Glomerular visceral epithelial cell (primary cell): ENCODE measurements at regions not wholly inside any gene's neighbourhood (a gene's known extent, or its start where the extent isn't known, plus 50 kb on each side); places are given as distances from the start of the nearest gene placed in this dataset.
"Not testable (repeated sequence)": the region's sequence is repeated elsewhere in the genome, so short reads cannot be mapped to it uniquely, and the experiment has no call there.

Source experiments
- DNase-seq: peaks from one replicate; pipeline ENCODE4 v3.0.0-alpha.2; 2016; ENCODE audit errors: extremely low spot score

DNA sequence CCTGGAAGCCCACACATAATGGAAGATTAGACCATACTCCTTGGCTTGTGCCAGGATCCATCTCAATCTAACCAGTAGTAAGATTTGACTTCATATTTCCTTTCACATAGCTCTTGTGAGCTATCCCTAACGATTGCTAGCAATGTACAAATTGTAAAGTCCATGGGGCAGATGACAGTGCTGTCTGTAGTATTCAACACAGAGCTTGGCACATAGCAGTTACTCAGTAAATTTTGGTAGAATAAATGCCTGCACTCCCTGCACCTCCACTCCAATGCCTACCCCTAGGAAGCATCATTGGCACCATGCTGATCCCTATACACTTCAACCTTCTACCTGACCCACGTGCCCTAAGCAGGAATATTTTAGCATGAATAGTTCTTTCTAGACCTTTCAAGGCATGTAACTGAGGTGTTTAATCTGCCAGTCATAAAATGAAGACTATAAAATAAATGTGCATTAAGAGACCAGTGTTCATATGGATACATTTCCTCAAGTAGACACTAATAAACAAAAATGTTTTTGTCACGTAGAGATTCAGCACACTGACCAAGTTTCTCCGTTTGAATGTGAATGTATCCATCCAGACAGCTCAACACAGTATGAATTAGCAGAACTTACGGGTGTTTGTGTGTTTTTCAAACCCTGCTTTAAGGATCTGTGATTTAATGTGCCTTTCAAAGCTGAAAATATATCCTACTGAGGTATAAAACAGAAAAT is 98.8 kb downstream of the BMP4 start:
- no peak for DNase-seq

DNA sequence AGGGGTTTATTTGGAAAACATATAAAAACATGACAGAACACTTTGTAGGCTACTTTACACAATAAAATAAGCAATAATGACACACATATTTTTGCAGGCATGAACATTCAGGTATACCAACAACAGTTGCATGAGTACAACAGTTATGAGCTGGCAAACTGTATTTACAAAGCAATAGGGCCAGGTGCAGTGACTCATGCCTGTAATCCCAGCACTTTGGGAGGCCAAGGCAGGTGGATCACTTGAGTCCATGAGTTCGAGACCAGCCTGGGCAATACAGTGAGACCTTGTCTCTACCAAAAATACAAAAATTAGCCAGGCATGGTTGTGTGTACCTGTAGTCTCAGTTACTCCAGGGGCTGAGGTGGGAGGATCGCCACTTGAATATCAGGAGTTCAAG is 101.1 kb downstream of the BMP4 start:
- no peak for DNase-seq

DNA sequence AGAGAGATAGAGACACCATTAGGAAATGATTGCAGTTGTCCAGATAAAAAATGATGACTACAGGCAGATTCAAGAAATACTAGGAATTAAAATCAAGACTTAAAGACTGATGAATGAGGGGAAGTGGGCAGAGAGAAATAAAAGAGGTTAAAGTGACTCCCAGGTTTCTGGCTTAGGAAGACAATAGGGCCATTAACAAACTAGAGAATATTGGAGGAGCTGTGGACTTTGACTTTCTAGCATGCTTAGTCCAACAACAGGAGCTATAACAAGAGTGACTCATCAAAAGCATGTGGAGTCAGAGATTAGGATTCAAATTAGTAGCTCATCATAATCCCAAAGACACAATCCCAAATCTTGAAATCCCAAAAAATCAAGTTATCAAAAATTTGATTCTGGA is 101.5 kb downstream of the BMP4 start:
- no peak for DNase-seq

DNA sequence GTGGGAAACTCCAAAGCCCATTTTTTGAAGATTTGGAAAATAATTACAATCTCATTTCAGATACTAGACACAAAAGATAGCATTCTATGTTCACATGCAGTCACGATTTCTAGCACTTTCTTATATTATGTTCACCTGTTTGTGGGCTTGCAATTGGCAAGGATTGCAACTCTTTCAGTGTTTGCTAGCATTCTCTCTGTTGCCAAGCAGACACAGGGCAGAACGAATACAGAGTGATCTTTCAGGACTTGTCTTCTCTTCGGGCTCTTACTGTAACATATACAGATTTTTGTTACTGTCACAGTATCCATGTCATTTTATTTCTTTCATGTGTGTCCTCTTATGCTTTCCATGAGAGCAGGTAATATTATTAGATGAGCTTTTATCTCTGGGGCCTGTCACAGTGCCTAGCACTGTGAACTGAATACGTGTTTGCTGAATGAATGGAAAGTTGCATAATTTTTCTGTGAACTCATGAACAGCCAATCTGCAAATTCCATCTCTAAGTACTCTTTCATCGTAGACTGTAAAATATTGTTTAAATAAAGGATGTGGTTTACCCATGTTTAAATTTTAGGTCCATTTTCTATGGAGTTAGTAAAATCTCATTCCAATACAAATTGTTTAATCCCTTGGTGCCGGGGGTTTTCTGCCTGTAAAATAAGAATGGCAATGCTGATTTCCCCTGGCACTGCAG is 105.1 kb downstream of the BMP4 start:
- no peak for DNase-seq

DNA sequence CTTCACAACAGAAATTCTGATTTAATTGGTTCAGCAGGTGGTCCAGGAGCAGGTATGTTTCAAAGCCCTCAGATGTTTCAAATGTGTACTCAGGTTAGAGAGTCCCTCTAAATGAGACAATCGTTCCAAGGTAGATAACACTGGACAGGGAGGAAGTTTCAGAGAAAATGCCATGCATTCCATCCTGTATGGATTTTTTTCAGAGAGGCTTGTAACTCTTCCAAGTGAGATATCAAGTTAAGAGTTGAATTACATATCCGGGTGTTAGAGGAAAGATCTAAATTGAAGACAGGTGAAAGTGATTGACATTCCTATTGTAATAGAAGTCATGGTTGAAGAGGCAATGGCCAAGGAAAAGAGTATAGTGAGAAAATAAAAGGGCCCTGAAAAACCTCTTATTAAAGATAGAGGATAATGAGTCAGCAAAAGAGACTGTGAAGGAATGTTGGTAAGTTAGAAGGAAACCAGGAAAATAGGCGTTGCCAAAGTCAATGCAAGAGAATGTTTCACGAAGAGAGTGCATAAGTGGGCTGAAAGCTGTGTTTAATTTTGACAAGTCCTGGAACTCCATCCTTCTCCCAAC is 105.8 kb downstream of the BMP4 start:
- DNase-seq: peak; percentile 56

DNA sequence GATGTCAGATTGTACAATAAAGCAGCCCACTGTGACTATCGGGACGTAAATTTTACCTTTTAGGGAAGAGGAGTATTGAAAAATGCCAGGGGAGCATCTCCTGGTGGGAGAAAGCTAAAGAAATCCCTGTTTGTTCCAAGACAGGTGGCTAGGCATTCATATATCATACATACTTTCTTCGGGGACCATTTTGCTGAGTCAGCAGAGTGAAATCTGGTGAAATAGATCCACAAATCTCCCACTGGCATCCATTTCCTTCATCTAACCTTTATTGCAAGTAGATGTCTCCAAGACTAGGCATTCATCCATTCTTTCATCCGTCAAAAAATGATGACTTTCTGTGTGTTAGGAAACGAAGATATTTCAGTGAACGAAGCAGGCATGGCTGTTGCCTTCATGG is 107.1 kb downstream of the BMP4 start:
- no peak for DNase-seq

DNA sequence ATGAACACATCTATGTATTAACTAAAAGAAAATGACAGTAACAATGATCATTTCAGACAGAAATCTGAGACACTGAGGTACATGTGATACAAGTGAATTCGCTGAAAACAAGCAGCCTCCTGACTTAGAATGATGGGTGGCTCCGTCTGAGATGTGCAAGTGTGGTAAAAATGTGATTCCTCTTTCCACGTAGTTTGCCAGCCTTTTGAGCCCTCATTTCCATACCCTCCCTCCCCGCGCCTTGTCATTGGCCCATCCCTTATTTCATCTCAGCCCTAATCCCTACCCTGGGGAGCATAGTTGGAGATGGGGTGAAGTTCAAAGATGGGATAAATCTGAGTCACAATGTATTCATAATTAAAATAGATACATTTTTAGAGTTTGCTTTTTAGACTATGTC is 107.8 kb downstream of the BMP4 start:
- no peak for DNase-seq

DNA sequence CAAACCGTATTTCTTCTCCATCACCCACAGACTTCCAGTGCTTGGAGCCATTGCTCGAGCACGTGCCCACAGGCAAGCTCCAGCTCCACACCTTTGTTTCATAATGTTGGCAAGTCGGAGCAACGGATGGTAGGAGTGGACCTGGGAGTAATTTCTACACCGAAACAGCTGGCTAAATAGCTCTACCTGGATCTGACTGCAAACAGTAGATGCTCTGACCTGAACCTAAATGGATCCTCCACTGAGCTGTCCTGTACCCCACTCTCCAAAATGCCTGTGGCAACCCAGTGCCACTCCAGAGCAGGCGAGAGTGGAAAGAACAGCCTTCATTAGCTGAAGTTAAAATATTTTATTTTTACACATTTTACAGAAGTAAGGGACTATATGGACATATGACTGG is 108.7 kb downstream of the BMP4 start:
- no peak for DNase-seq

DNA sequence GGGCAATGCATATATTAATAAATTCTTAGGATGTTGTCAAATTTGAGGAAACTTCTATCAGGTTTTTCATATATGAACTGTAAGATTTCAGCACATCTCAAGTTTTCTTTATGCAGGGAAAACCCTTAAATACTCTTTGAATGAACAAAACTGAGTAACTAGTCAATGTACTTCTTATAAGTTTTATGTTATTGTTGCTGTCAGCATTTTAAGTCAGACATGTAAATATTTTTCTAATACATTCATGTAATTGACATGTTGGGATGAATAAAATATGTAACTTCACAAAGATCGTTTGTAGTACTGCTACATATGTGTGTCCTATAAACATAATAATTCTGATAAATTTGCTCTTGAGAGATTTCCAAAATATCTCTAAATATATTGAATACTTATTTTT is 109.6 kb downstream of the BMP4 start:
- no peak for DNase-seq

DNA sequence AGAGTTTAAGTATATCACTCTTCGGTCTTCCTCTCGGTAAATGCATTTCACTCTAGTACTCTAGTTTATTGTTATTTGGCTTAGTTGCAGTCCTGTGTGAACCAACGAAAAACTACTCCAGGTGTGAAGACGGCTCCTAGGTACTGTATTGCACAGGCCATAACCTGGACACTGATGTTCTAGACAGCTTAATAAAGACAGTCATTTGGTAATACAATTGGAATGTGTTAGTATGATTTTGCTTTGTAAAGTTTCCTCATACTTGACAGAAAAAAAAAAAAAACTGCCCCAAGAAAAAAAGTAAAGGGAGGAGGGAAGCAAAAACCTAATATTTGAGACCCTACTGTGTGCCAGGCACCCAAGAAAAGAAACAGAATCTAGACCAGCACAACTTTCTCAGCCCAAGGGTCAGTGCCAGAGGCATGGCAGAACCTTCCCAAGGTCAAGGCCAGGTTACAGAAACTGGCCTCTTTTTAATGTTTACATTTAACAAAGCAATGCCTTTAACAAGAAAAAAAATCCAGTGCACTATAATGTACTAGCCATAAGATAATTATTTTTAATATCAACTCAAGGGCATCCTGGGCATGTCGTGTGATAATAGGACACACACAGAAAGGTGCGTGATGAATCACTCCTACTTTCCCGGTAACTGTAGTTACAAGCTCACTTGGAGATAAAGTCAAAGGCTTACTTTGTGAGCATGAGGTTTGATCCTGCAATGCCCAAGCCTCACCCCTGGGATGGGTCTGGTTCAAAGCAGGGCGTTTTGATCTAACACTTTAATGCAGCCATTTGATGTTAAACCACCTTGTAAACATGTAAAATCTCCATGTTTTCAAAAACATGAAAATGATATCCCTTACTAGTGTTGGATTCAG is 110.6 kb downstream of the BMP4 start:
- DNase-seq: no peak

DNA sequence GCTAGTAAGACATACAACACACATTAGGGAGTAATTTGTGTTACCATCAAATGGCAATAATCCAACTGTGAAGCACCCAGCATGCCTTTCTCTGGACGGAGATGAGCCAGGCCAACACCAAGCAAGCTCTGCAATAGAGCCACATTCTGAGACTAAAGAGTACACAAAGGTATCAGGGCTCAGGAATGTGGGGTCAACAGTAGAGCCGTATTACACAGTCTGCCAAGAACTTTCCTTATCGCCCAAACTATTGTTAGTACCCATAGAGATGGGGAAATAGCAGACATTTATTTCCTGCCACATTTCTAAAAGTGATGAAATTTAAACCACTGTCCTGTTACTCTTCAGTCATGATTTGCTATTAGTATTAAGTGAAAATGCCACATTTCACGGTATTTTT is 113.7 kb downstream of the BMP4 start:
- peak; percentile 67 for DNase-seq

DNA sequence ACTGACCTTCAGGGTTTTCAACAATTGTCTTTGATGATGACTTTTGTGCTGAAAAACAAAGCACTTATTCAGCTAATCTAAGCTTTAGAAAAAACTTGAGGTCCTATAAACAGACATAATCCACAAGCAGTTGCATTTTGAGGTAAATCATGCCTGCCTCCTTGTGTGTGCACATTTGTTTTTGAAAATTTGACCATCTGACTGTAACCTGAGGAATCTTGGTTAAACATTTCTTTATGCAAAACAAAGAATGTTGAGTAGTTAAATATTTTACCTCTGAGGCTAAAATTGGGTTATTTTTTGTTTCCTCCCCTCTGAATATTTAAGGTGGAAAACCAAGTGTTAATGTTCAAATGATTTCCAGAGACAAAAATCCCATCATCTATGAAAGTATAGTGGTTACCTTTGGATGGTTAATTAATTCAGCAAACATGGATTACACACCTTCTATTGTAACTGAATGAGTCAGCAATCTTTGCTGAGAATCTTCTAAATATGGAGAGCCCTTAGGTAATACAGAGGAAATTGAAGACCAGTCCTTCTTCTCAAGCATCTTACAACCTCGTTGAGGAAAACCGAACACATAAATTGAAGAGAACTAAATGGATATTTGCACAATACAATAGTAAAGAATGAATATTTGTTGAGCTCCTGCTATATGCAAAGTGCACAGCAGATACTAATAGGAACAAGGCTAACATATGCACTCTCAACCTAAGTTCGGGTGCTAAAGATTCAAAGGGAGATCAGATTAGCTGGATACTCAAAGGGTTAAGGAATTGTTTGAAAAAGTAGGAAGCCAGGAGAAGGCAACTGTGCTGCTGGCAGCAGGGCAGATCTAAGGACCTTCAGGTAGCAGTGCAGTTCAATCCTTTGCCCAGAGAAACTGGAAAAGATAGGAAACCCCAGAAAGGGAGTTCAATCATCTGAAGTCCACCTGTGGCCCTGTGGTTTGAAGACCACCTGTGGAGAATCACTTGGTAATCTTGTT is 115.2 kb downstream of the BMP4 start:
- no peak for DNase-seq

DNA sequence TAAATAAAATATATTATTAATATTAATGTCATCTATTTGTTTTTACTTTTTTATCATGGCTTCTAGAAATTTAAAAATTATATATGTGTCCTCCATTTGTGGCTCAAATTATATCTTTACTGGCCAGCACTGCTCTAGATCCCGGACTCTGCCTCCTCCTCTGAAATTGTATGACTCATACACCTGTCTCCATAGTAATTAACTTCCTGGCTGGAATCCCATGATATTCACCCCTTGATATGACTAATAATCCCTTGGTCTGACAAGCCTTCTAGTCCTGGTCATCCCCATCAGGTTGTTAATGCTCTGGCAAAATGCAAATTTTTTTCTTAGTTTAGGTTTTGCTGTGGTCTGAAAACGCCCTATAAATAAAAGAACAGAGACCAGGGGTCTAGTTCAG is 116.2 kb downstream of the BMP4 start:
- peak; percentile 83 for DNase-seq

DNA sequence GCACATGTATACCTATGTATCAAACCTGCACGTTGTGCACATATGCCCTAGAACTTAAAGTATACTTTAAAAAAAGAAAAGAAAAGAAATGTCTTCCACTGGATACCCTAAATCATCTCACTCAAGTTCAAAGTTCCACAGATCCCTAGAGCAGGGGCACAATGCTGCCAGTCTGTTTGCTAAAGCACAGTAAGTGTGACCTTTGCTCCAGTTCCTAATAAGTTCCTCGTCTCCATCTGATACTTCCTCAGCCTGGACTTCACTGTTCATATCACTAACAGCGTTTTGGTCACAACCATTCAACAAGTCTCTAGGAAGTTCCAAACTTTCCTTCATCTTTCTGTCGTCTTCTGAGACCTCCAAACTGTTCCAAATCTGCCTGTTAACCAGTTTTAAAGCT is 118.3 kb downstream of the BMP4 start:
- DNase-seq: no peak

DNA sequence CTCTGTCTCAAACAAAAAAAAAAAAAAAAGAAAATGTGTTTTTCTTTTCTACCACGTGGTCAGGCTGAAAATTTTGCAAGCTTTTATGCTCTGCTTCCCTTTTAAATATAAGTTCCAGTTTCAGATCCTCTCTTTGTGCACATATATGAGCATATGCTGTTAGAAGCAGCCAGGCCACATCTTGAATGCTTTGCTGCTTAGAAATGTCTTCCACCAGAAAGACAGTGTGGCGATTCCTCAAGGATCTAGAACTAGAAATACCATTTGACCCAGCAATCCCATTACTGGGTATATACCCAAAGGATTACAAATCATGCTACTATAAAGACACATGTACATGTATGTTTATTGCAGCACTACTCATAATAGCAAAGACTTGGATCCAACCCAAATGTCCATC is 119.0 kb downstream of the BMP4 start:
- not testable (repeated sequence) for DNase-seq

DNA sequence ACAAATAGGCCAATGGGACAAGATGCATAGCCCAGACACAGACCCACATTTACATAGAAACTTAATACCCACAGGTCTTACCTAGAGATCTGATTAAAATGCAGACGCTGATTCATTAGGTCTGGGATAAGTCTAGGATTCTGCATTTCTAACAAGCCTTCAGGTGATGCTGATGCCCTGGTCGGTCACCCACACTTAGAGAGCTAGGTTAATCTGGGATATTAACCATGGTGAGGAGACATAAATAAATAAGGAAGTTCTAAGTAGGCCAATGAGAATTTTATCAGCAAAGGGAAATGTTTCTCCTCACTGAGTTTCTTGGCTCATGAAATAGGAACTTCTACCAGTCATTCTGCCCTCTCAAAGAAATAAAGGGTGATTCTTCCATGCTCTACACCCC is 120.1 kb downstream of the BMP4 start:
- DNase-seq: no peak

DNA sequence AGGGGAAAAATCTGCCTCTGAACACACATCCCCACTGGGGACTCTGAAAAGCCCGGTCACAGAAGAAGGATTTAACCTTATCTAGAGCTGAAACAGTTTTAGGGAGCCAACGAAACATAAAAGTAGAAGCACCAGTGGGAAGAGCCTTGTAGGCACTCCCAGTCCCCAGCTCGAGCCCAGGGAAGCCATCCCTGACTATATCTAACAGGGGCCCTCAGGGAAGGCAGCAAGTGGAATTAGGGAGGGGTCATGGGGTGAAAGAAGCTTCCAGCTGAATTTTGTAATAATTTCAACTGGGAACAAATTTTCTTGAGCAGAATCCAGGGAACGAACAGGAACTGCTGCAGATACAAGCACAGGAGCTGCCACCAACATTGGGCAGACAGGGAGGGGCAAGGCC is 127.8 kb downstream of the BMP4 start:
- no peak for DNase-seq

DNA sequence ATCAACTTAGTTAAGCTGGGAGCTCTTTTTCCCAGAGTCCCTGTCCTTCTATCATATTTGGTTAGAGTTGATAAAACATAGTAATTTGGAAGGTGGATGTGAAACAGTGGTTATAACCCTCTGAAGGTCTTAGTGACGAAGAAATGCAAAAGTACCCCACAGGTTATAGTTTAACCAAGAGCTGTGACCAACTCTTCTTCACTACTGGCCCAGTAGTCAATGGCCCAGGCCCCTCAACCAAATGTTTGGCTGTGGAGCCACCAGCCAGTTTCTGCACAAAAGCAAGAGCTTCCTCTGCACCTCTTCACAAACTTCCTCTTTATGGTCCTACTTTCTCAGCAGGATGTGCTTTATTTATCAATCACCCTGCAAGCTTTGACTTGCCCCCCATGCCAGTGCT is 132.6 kb downstream of the BMP4 start:
- DNase-seq: no peak

DNA sequence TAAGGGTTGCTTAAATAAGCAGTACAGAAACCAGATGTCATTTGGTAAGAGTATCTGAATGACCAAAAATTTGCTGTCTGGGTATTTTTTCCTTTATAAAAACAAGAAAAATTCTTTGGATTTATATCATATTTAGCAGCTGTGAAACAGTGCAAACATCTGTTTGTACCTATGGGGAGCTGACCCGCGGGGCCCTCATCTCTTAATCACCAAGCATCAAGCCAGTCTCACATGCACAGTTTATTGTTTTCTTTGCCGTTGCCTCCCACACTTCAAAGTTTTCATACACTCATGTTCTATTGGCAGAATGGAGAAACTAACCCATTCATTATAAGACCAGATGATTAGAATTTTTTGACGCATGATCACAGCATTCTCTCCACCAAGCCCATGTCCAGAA is 142.2 kb downstream of the BMP4 start:
- DNase-seq: no peak

DNA sequence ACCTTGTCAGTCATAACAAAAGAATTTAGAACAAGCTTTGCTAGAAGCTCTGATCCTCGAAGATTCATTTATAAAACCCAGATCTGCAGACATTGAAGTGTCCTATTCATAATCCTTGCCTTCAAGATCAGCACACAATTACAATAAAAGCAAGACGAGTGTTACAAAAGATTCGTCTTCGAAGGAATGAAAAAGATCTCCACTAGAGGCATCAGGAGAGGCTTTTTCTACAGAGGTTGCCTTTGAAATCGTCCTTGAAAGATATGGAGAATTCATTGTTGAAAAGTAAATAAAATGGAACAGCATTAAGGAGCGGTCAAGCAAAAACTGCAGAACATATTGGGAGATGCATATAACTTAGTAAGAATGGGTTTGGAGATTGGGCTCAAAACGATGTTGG is 146.4 kb downstream of the BMP4 start:
- no peak for DNase-seq

DNA sequence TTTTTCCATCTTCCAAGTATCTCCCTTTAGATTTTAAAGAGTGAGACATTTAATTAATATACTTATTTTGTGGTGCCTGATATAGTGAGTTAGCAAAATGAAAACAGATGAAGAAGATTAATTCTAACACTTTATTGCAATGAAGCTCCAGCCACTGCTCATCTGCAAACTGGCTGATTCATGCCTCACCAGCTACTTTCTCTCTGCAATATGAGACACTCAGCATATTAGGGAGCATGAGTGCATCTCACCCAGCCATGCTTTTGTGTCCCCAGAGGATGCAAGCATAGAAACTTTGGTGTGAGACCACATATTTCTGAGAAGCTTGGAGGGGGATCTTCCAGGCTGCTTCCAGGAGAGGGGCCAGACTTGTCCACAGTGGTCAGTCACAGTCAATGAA is 148.6 kb downstream of the BMP4 start:
- no peak for DNase-seq
